Central memory CD8-positive, alpha-beta T cell (primary cell): ENCODE measurements at regions not wholly inside any gene's neighbourhood (a gene's known extent, or its start where the extent isn't known, plus 50 kb on each side); places are given as distances from the start of the nearest gene placed in this dataset.
"Not testable (repeated sequence)": the region's sequence is repeated elsewhere in the genome, so short reads cannot be mapped to it uniquely, and the experiment has no call there.

Experiments
- ATAC-seq: fragments of 150-1000 bp; cut with Tn5 transposase; replicated peaks from 2 replicates; pipeline ENCODE4 v1.10.0; 2022; ENCODE audit warnings: mild to moderate bottlenecking, moderate FRiP score, moderate number of reproducible peaks; ENCODE audit not compliant: poor library complexity, severe bottlenecking; ENCODE audit errors: extremely low read depth
- DNase-seq, 2 donors: peaks; one replicate each; pipeline ENCODE4 v3.0.0; 2021; ENCODE audit warnings: low spot score in 2 of 2
- H3K27ac Mint-ChIP-seq: one replicate; pipeline ENCODE4 v1.8.0; 2022; ENCODE audit warnings: low read depth, mild to moderate bottlenecking, moderate library complexity, mixed read lengths
- H3K27me3 Mint-ChIP-seq: one replicate; pipeline ENCODE4 v1.8.0; 2022; ENCODE audit warnings: mixed read lengths
- H3K36me3 Mint-ChIP-seq: one replicate; pipeline ENCODE4 v1.8.0; 2022; ENCODE audit warnings: mild to moderate bottlenecking, moderate library complexity, mixed read lengths; ENCODE audit not compliant: insufficient read depth
- H3K4me1 Mint-ChIP-seq: one replicate; pipeline ENCODE4 v1.8.0; 2022; ENCODE audit warnings: mixed read lengths
- H3K4me3 Mint-ChIP-seq: one replicate; pipeline ENCODE4 v1.8.0; 2022; ENCODE audit warnings: mild to moderate bottlenecking, moderate library complexity, mixed read lengths
- H3K9me3 Mint-ChIP-seq: one replicate; pipeline ENCODE4 v1.8.0; 2022; ENCODE audit warnings: mixed read lengths

GRCh38 chr14:88064841-88065240, 59.9 kb downstream of the GPR65 start:
- no peaks in the 10 kb centered on the region for H3K9me3 Mint-ChIP-seq
- ATAC-seq (no peak), DNase-seq (no peak)
- H3K27me3 Mint-ChIP-seq, result peaks cover 11% of the 10 kb centered on the region
- H3K4me3 Mint-ChIP-seq, result no peak overlapping the region
- peaks cover 1% of the 10 kb centered on the region for H3K36me3 Mint-ChIP-seq
- no peaks in the 10 kb centered on the region for H3K4me1 Mint-ChIP-seq
- H3K27ac Mint-ChIP-seq, result no peak overlapping the region

- H3K36me3 Mint-ChIP-seq, result peaks cover 1% of the 10 kb centered on the region
- peaks cover 4% of the 10 kb centered on the region for H3K9me3 Mint-ChIP-seq
- H3K27ac Mint-ChIP-seq, result no peak overlapping the region
- ATAC-seq (no peak), DNase-seq (no peak)
- peaks cover 18% of the 10 kb centered on the region for H3K27me3 Mint-ChIP-seq
- H3K4me1 Mint-ChIP-seq, result no peaks in the 10 kb centered on the region
- H3K4me3 Mint-ChIP-seq, result no peak overlapping the region
Measured at GRCh38 chr14:88069677-88070076, 64.7 kb downstream of the GPR65 start.

- H3K4me1 Mint-ChIP-seq, result no peaks in the 10 kb centered on the region
- H3K27me3 Mint-ChIP-seq, result peaks cover 5% of the 10 kb centered on the region
- H3K4me3 Mint-ChIP-seq, result no peak overlapping the region
- no peak for ATAC-seq
- H3K27ac Mint-ChIP-seq, result no peak overlapping the region
- H3K36me3 Mint-ChIP-seq, result no peaks in the 10 kb centered on the region
- H3K9me3 Mint-ChIP-seq, result peaks cover 4% of the 10 kb centered on the region
- no peak for DNase-seq
Measured at GRCh38 chr14:88075269-88075981, 70.5 kb downstream of the GPR65 start.

GRCh38 chr14:88078525-88078924, 73.6 kb downstream of the GPR65 start:
- Mint-ChIP-seq H3K4me1 (no peaks in the 10 kb centered on the region), H3K27me3 (no peaks in the 10 kb centered on the region), H3K27ac (no peak overlapping the region), H3K36me3 (no peaks in the 10 kb centered on the region), H3K9me3 (no peaks in the 10 kb centered on the region), H3K4me3 (no peak overlapping the region)
- no peak for ATAC-seq
- no peak for DNase-seq

GRCh38 chr14:88079624-88080023, 74.7 kb downstream of the GPR65 start:
- ATAC-seq (no peak), DNase-seq (no peak)
- Mint-ChIP-seq H3K4me1 (no peaks in the 10 kb centered on the region), H3K9me3 (no peaks in the 10 kb centered on the region), H3K27me3 (no peaks in the 10 kb centered on the region), H3K4me3 (no peak overlapping the region), H3K27ac (no peak overlapping the region), H3K36me3 (no peaks in the 10 kb centered on the region)

- DNase-seq, result no peak
- Mint-ChIP-seq H3K27me3 (no peaks in the 10 kb centered on the region), H3K4me3 (no peak overlapping the region), H3K4me1 (no peaks in the 10 kb centered on the region), H3K9me3 (no peaks in the 10 kb centered on the region), H3K27ac (no peak overlapping the region), H3K36me3 (peaks cover 3% of the 10 kb centered on the region)
- ATAC-seq, result no peak
Measured at GRCh38 chr14:88085736-88086135, 80.8 kb downstream of the GPR65 start.

- no peaks in the 10 kb centered on the region for H3K27me3 Mint-ChIP-seq
- no peak for ATAC-seq
Measured at GRCh38 chr14:88089445-88089844, 84.5 kb downstream of the GPR65 start.

GRCh38 chr14:88092529-88092928, 87.6 kb downstream of the GPR65 start:
- Mint-ChIP-seq H3K27me3 (no peaks in the 10 kb centered on the region), H3K9me3 (no peaks in the 10 kb centered on the region), H3K4me1 (no peaks in the 10 kb centered on the region), H3K4me3 (no peak overlapping the region), H3K27ac (no peak overlapping the region), H3K36me3 (no peaks in the 10 kb centered on the region)
- no peak for ATAC-seq
- DNase-seq, result no peak

More at GRCh38 chr14:88089445-88089844, 84.5 kb downstream of the GPR65 start:
- Mint-ChIP-seq H3K4me1 (no peaks in the 10 kb centered on the region), H3K9me3 (no peaks in the 10 kb centered on the region), H3K36me3 (peaks cover 3% of the 10 kb centered on the region), H3K27ac (no peak overlapping the region), H3K4me3 (no peak overlapping the region)
- DNase-seq, result no peak

- no peaks in the 10 kb centered on the region for H3K36me3 Mint-ChIP-seq
- H3K9me3 Mint-ChIP-seq, result no peaks in the 10 kb centered on the region
- no peaks in the 10 kb centered on the region for H3K27me3 Mint-ChIP-seq
- H3K4me1 Mint-ChIP-seq, result no peaks in the 10 kb centered on the region
- H3K27ac Mint-ChIP-seq, result no peak overlapping the region
- H3K4me3 Mint-ChIP-seq, result no peak overlapping the region
- no peak for ATAC-seq
- DNase-seq, result no peak
Measured at GRCh38 chr14:88095791-88096190, 90.9 kb downstream of the GPR65 start.

GRCh38 chr14:88098163-88098562, 93.2 kb downstream of the GPR65 start:
- no peaks in the 10 kb centered on the region for H3K4me1 Mint-ChIP-seq
- H3K27ac Mint-ChIP-seq, result no peak overlapping the region
- H3K27me3 Mint-ChIP-seq, result no peaks in the 10 kb centered on the region
- H3K4me3 Mint-ChIP-seq, result no peak overlapping the region
- no peaks in the 10 kb centered on the region for H3K9me3 Mint-ChIP-seq
- ATAC-seq, result no peak
- H3K36me3 Mint-ChIP-seq, result no peaks in the 10 kb centered on the region
- no peak for DNase-seq

GRCh38 chr14:88104710-88105109, 99.8 kb downstream of the GPR65 start:
- Mint-ChIP-seq H3K27me3 (no peaks in the 10 kb centered on the region), H3K4me1 (no peaks in the 10 kb centered on the region), H3K27ac (no peak overlapping the region), H3K36me3 (no peaks in the 10 kb centered on the region), H3K9me3 (no peaks in the 10 kb centered on the region), H3K4me3 (no peak overlapping the region)
- DNase-seq (no peak), ATAC-seq (no peak)

- H3K27me3 Mint-ChIP-seq, result no peaks in the 10 kb centered on the region
- H3K27ac Mint-ChIP-seq, result no peak overlapping the region
- H3K4me1 Mint-ChIP-seq, result no peaks in the 10 kb centered on the region
- DNase-seq, result no peak
- no peaks in the 10 kb centered on the region for H3K36me3 Mint-ChIP-seq
- H3K4me3 Mint-ChIP-seq, result no peak overlapping the region
- no peak for ATAC-seq
- H3K9me3 Mint-ChIP-seq, result no peaks in the 10 kb centered on the region
Measured at GRCh38 chr14:88106377-88106776, 101.4 kb downstream of the GPR65 start.

- not testable (repeated sequence) for H3K9me3 Mint-ChIP-seq, H3K4me3 Mint-ChIP-seq, H3K27ac Mint-ChIP-seq, ATAC-seq, H3K4me1 Mint-ChIP-seq, DNase-seq, H3K36me3 Mint-ChIP-seq
- peaks cover 13% of the 10 kb centered on the region for H3K27me3 Mint-ChIP-seq
Measured at GRCh38 chr14:88127669-88128068, 122.7 kb downstream of the GPR65 start.
